ENCODE measurements at regions not wholly inside any gene's neighbourhood (a gene's known extent, or its start where the extent isn't known, plus 50 kb on each side); places are given as distances from the start of the nearest gene placed in this dataset.

DNA sequence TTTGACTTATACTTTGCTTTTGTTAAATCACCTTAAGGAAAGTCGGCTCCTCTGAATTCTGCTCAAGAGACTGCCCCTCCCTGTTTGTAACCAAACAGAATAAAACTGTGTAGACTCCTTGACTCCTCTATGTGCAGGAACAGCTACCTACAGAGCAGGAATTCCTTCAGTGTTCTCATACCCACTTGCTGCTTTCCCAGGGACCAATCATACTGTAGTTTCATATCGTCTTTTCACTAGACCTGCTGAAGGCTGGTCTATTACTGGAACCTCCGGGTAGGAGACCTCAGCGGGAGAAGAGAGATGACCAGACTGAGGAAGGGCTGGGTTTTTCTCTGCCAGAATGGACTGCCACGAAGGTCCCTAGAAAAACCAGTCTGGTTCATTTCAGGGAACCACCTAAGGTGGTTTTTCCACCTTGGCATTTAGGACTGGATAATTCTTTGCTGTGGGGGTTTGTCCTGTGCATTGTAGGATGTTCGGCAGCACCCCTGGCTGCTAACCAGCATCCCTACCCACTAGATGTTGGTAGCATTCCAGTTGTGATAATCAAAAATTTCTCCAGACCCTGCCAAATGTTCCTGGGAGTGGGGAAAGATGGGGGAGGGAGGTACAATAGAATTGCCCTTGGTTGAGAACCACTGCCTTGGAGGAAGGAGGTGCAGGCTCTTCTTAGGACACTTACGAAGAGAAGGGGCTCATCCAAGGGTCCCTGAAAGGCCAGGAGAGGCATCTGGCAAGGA lies 80.5 kb downstream of the DNAAF9 start:
- ChIA-PET CTCF (no interaction called here), POLR2A (no interaction called here)
- no peak overlapping the region for H3K27ac Mint-ChIP-seq
- intact Hi-C loops (cut with micrococcal nuclease), result no loop called here
- H3K36me3 Mint-ChIP-seq, result peaks cover 2% of the 10 kb centered on the region
- no peaks in the 10 kb centered on the region for H3K9me3 Mint-ChIP-seq
- no peak for DNase-seq
- H3K27me3 Mint-ChIP-seq, result no peaks in the 10 kb centered on the region
- no peak overlapping the region for H3K4me3 Mint-ChIP-seq
- peaks cover 20% of the 10 kb centered on the region for H3K4me1 Mint-ChIP-seq (ENCODE audit: low read depth)

DNA sequence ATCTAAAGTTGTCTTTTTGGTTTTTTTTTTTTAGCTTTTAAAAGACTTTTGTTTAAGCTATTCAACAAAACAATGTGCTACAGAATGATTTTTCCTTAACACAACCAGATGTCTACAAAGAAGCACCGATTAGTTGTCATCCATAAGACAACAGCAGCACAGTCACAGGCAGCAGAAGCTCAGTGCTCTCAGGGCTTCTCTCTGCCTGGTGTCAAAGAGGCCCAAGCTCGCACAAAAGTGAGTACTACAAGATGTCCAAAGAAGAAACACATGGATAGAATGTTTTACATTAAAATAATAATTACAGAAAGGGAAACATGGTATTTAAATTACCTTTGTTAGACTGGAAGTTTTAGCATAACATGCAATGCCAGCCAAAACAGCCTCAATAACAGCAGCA lies 81.6 kb downstream of the DNAAF9 start:
- Mint-ChIP-seq H3K27me3 (no peaks in the 10 kb centered on the region), H3K27ac (no peak overlapping the region), H3K36me3 (peaks cover 2% of the 10 kb centered on the region), H3K4me1 (ENCODE audit: low read depth) (peaks cover 20% of the 10 kb centered on the region), H3K4me3 (no peak overlapping the region), H3K9me3 (no peaks in the 10 kb centered on the region)
- CTCF ChIA-PET, result interaction anchor here (1.4 kb wide), 1 partner anchor 9 kb away, joined by 11 read pairs; no protein-coding TSS in a partner anchor
- POLR2A ChIA-PET, result no interaction called here
- intact Hi-C loops (cut with micrococcal nuclease), result no loop called here
- no peak for DNase-seq

DNA sequence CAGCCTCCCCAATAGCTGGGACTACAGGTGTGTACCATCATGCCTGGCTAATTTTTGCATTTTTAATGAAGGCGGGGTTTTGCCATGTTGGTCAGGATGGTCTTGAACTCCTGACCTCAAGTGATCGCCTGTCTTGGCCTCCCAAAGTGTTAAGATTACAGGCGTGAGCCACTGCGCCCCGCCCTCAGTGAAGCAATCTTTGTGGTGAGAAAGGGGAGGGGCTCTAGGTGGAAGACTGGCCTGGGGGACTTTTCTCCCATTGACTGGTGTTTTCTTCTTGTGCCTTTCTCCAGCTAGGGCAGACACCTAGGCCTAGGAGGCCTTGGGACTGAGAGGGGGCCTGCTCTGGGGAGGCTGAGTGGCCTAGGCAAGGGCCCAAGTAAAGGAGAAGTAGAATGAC lies 84.1 kb downstream of the DNAAF9 start:
- intact Hi-C loops (cut with micrococcal nuclease), result no loop called here
- H3K27me3 Mint-ChIP-seq, result no peaks in the 10 kb centered on the region
- ChIA-PET POLR2A (no interaction called here), CTCF (no interaction called here)
- no peak overlapping the region for H3K27ac Mint-ChIP-seq
- H3K4me3 Mint-ChIP-seq, result no peak overlapping the region
- no peaks in the 10 kb centered on the region for H3K9me3 Mint-ChIP-seq
- H3K36me3 Mint-ChIP-seq, result peaks cover 2% of the 10 kb centered on the region
- peak; percentile 10 for DNase-seq
- H3K4me1 Mint-ChIP-seq (ENCODE audit: low read depth), result peaks cover 8% of the 10 kb centered on the region

DNA sequence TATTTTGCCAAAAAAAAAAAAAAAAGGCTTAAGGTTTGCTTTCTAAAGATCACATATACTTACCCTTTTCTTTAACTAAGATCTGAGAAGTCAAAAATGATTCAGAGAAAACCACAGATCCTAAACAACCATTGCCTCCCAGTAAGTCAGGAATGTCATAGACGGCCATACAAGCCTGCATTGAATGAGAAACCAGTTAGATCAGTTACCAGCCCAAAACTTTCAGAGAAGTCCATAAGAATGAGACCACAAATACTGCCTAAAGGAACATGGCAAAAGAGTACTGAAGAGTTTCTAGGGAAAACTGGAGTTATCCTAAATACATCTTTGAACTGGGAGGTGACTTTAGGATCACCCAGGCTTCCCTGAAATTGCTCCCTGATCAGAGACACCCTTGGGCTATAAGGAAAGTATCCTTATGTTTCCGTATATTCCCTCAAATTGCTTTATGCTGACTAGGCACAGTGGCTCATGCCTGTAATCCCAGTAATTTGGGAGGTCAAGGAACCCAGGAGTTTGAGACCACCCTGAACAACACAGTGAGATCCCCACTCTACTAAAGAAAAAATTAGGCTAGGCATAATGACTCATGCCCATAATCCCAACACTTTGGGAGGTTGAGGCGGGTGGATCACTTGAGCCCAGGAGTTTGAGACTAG lies 79.4 kb upstream of the SLC4A11 start:
- H3K4me3 Mint-ChIP-seq, result no peak overlapping the region
- no peak overlapping the region for H3K27ac Mint-ChIP-seq
- H3K27me3 Mint-ChIP-seq, result no peaks in the 10 kb centered on the region
- H3K9me3 Mint-ChIP-seq, result no peaks in the 10 kb centered on the region
- CTCF ChIA-PET, result interaction anchor here (0.6 kb wide), 1 partner anchor 399 kb away, joined by 3 read pairs; no protein-coding TSS in a partner anchor
- intact Hi-C loops (cut with micrococcal nuclease), result loop anchor here (5.0 kb wide), 1 partner anchor 201 kb away; no protein-coding TSS in a partner anchor
- no peak for DNase-seq
- H3K4me1 Mint-ChIP-seq (ENCODE audit: low read depth), result no peaks in the 10 kb centered on the region
- peaks cover 3% of the 10 kb centered on the region for H3K36me3 Mint-ChIP-seq
- POLR2A ChIA-PET, result no interaction called here

DNA sequence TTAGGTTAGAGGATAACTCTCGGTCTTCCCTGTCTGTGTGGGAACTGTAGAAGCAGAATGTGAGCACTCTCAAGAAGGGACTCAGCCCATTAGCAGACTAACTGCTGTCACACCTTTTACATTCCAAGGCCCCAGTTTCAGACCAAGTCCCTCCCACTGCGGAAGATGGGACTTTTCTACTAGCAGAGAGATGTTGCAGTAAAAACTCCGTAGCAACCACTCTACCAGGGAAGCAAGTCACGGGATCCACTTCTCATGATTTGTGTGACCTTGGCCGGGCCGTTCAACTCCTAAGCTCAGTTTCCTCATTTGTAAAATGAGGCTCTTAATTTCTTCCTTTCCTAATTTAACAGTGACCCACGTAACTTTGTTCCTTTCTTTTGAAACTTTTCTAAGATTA lies 77.1 kb upstream of the SLC4A11 start:
- no peak overlapping the region for H3K4me3 Mint-ChIP-seq
- no peak overlapping the region for H3K27ac Mint-ChIP-seq
- intact Hi-C loops (cut with micrococcal nuclease), result loop anchor here (1.0 to 5.0 kb wide), 3 partner anchors 98 to 262 kb away; no protein-coding TSS in a partner anchor
- no peak for DNase-seq
- POLR2A ChIA-PET, result no interaction called here
- H3K9me3 Mint-ChIP-seq, result no peaks in the 10 kb centered on the region
- H3K36me3 Mint-ChIP-seq, result peaks cover 3% of the 10 kb centered on the region
- CTCF ChIA-PET, result interaction anchor here (0.8 to 2.6 kb wide), 16 partner anchors 9 to 923 kb away, joined by 3 to 34 read pairs (median 3); no protein-coding TSS in a partner anchor
- H3K27me3 Mint-ChIP-seq, result no peaks in the 10 kb centered on the region
- H3K4me1 Mint-ChIP-seq (ENCODE audit: low read depth), result no peaks in the 10 kb centered on the region

DNA sequence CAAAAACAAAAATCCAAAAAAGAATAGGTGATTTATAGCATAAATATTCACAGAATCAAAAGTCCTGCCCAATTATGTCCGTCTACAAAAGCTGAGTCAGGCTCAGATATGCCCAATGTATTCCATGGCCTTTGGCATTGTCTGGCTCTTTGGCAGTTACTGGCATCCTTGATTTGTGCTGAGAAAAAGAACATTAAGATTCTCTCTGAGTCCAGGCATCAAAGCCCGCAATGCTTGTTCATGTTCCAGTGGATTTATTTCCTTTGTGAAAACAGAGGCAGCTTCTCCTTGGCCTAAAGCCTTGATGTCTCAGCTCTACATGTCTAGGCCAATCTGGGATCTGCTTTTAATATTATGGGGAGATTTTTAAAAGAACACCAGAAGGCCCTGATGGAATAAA lies 76.1 kb upstream of the SLC4A11 start:
- POLR2A ChIA-PET, result no interaction called here
- no peak overlapping the region for H3K27ac Mint-ChIP-seq
- intact Hi-C loops (cut with micrococcal nuclease), result loop anchor here (5.0 kb wide), 1 partner anchor 198 kb away; no protein-coding TSS in a partner anchor

DNA sequence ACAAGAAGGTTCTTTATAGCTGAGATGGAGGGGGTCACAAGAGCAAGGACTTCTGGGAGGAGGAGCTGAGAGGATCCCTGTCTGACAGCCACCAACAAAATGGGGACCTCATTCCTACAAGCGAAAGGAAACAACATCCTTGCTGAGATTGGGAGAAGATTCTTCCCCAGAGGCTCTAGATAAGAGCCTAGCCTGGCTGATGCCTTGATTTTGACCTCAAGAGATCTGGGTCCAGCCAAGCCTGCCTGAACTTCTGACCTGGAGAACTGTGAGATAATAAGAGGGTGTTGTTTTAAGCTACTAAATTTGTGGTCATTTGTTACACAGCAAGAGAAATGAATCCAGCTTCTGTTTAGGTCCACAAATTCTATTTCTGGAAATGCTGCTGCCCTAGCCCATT lies 75.4 kb upstream of the SLC4A11 start:
- no peak for DNase-seq
- POLR2A ChIA-PET, result no interaction called here
- peaks cover 3% of the 10 kb centered on the region for H3K36me3 Mint-ChIP-seq
- H3K27me3 Mint-ChIP-seq, result no peaks in the 10 kb centered on the region
- H3K4me1 Mint-ChIP-seq (ENCODE audit: low read depth), result no peaks in the 10 kb centered on the region
- H3K27ac Mint-ChIP-seq, result no peak overlapping the region
- CTCF ChIA-PET, result interaction anchor here (0.6 to 0.9 kb wide), 2 partner anchors 402 to 663 kb away, joined by 3 read pairs; no protein-coding TSS in a partner anchor
- H3K9me3 Mint-ChIP-seq, result no peaks in the 10 kb centered on the region
- intact Hi-C loops (cut with micrococcal nuclease), result no loop called here
- H3K4me3 Mint-ChIP-seq, result no peak overlapping the region

More for the DNA sequence above, 76.1 kb upstream of the SLC4A11 start:
- CTCF ChIA-PET, result interaction anchor here (0.9 to 2.6 kb wide), 2 partner anchors 96 to 401 kb away, joined by 3 to 34 read pairs; no protein-coding TSS in a partner anchor
- Mint-ChIP-seq H3K4me1 (ENCODE audit: low read depth) (no peaks in the 10 kb centered on the region), H3K27me3 (no peaks in the 10 kb centered on the region), H3K36me3 (peaks cover 3% of the 10 kb centered on the region), H3K4me3 (no peak overlapping the region), H3K9me3 (no peaks in the 10 kb centered on the region)
- no peak for DNase-seq

DNA sequence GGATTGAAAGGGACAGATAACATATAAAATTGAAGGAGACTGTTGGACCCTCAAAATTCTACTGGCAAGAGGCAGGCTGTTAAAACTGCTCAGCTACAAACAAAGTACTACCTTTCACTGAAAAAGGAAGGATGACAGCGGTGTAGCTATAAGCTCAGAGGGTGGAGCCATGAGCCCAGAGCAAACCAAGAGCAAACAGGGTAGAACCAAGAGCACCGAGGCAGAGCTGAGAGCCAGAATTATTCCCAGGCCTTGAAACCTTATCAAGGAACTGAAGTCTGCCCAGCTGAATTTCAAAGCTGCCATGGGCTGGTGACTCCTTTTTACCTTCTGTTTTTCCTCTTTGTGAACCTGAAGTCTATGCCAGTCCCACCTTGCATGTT lies 74.7 kb upstream of the SLC4A11 start:
- H3K4me3 Mint-ChIP-seq, result no peak overlapping the region
- H3K27me3 Mint-ChIP-seq, result no peaks in the 10 kb centered on the region
- no peaks in the 10 kb centered on the region for H3K4me1 Mint-ChIP-seq (ENCODE audit: low read depth)
- intact Hi-C loops (cut with micrococcal nuclease), result no loop called here
- POLR2A ChIA-PET, result no interaction called here
- DNase-seq, result no peak
- peaks cover 3% of the 10 kb centered on the region for H3K36me3 Mint-ChIP-seq
- no peak overlapping the region for H3K27ac Mint-ChIP-seq
- CTCF ChIA-PET, result no interaction called here
- H3K9me3 Mint-ChIP-seq, result no peaks in the 10 kb centered on the region

DNA sequence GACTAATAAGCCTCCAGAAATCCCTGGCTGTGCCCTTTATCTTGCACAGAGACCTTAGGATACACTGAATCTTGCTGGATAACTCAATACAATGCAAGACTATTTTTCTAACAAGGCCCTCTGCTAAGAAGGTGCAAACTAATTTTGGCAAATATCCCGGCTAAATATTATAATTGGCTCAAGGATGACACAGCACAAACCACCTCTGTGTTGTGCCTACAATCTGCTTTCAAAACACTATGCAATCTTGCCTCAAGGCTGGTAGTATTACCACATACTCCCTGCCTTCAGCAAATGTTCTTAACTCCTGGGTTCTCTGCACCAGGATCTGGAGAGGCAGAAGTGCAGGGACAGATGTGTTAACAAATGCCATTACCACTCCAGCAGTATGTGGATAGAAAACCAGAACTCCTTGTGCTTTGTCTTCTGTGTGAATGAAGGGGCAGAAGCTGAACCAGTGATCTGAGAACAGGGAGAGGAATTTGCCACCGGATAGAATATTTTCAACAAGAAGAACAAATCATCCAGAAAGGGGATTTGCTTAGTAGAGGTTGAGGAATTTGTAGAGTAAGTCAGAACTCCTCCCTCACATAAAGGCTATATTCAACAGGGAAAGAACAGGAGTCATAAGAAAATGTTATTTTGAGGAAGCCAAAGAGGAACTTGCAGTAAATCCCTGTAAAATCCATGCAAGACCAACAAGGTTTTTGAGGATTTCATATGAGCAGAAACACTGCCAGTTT lies 74.1 kb upstream of the SLC4A11 start:
- Mint-ChIP-seq H3K27me3 (no peaks in the 10 kb centered on the region), H3K9me3 (no peaks in the 10 kb centered on the region), H3K4me1 (ENCODE audit: low read depth) (no peaks in the 10 kb centered on the region), H3K4me3 (no peak overlapping the region), H3K36me3 (peaks cover 3% of the 10 kb centered on the region), H3K27ac (no peak overlapping the region)
- intact Hi-C loops (cut with micrococcal nuclease), result no loop called here
- POLR2A ChIA-PET, result interaction anchor here (0.7 kb wide), 1 partner anchor 41 kb away, joined by 4 read pairs; no protein-coding TSS in a partner anchor
- DNase-seq, result no peak
- CTCF ChIA-PET, result no interaction called here

DNA sequence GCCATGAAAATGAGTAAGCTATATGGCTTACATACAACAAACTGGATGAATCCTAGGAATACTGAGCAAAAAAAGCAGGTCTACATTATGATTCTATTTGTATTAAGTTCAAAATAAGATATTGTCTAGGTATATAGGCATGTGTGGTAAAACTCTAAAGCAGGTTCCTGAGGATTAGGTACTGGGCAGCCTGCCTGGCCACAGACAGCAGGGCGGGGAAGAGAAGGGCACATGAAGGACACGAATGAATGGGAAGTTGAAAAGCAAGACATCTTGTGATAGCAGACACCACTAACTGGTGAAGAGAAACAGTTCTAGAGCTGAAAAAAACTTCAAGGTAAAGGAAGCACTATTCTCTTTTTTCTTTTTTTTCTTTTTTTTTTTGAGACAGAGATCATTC lies 72.6 kb upstream of the SLC4A11 start:
- H3K36me3 Mint-ChIP-seq, result peaks cover 3% of the 10 kb centered on the region
- CTCF ChIA-PET, result no interaction called here

DNA sequence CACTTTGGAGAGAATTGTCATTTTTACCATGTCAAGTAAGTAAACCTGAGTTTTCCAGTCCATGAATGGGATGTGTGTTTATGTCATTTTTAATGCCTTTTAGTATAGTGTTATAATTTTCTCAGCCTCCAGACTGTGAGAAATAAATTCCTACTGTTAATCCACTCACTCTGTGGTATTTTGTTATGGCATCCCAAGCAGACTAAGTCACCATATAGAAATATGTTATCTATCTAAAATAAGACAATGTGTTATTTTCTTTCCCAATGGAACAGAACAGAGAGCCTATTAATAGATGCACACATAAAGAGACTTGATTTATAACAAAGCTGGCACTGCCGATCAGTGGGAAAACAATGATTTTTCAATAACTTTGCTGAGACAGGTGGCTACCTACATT lies 70.2 kb upstream of the SLC4A11 start:
- H3K36me3 Mint-ChIP-seq, result no peaks in the 10 kb centered on the region
- intact Hi-C loops (cut with micrococcal nuclease), result no loop called here
- DNase-seq, result no peak
- no peak overlapping the region for H3K27ac Mint-ChIP-seq
- no peaks in the 10 kb centered on the region for H3K9me3 Mint-ChIP-seq
- ChIA-PET POLR2A (no interaction called here), CTCF (no interaction called here)
- H3K4me3 Mint-ChIP-seq, result no peak overlapping the region
- no peaks in the 10 kb centered on the region for H3K27me3 Mint-ChIP-seq
- no peaks in the 10 kb centered on the region for H3K4me1 Mint-ChIP-seq (ENCODE audit: low read depth)

More for the DNA sequence above, 72.6 kb upstream of the SLC4A11 start:
- Mint-ChIP-seq H3K27me3 (no peaks in the 10 kb centered on the region), H3K4me3 (no peak overlapping the region), H3K4me1 (ENCODE audit: low read depth) (no peaks in the 10 kb centered on the region), H3K27ac (no peak overlapping the region), H3K9me3 (no peaks in the 10 kb centered on the region)
- intact Hi-C loops (cut with micrococcal nuclease), result no loop called here
- DNase-seq, result no peak
- POLR2A ChIA-PET, result no interaction called here

DNA sequence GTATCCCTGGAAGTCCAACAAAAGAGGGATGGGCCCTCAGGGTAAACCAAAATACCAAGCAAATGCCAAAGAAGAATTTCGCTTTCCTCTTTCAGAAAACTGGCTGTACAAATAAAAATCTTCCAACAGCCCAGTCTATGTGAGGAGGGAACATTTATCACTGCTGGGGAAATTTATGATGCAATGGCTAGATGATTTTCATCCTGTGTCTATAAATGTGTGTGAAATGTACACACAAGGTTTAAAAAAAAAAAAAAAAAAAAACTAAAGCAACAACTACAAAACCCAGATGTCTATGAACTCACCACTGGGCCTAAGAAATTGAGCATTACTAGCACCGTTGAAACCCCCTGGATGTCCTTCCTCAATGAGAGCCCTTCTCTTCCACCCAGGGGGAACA lies 68.7 kb upstream of the SLC4A11 start:
- Mint-ChIP-seq H3K4me1 (ENCODE audit: low read depth) (no peaks in the 10 kb centered on the region), H3K27ac (no peak overlapping the region), H3K36me3 (no peaks in the 10 kb centered on the region), H3K4me3 (no peak overlapping the region), H3K9me3 (no peaks in the 10 kb centered on the region), H3K27me3 (no peaks in the 10 kb centered on the region)
- ChIA-PET CTCF (interaction anchor here (2.1 kb wide), 1 partner anchor 9 kb away, joined by 6 read pairs; no protein-coding TSS in a partner anchor), POLR2A (no interaction called here)
- intact Hi-C loops (cut with micrococcal nuclease), result no loop called here
- no peak for DNase-seq

Data from activated CD4-positive, alpha-beta memory T cell treated with anti-CD3 and anti-CD28 coated beads for 36 hours (primary cell).